HG02885 (cell line): ENCODE measurements at regions not wholly inside any gene's neighbourhood (a gene's known extent, or its start where the extent isn't known, plus 50 kb on each side); places are given as distances from the start of the nearest gene placed in this dataset.
"Not testable (repeated sequence)": the region's sequence is repeated elsewhere in the genome, so short reads cannot be mapped to it uniquely, and the experiment has no call there.

Experiments
- ATAC-seq: cut with Tn5 transposase; IDR thresholded peaks from one replicate; pipeline ENCODE4 v1.9.1; 2021; ENCODE audit warnings: mild to moderate bottlenecking; ENCODE audit not compliant: unreplicated experiment, poor library complexity

- ATAC-seq: no peak
Observed at GRCh38 chr16:59634004-59634579, 900.0 kb upstream of the GOT2 start.

- no peak for ATAC-seq
Observed at GRCh38 chr16:59632276-59632855, 898.2 kb upstream of the GOT2 start.

- ATAC-seq: not testable (repeated sequence)
Observed at GRCh38 chr16:59624381-59624780, 890.3 kb upstream of the GOT2 start.

- no peak for ATAC-seq
Observed at GRCh38 chr16:59614466-59615240, 880.5 kb upstream of the GOT2 start.

- ATAC-seq: not testable (repeated sequence)
Observed at GRCh38 chr16:59612910-59613620, 878.9 kb upstream of the GOT2 start.

- no peak for ATAC-seq
Observed at GRCh38 chr16:59612094-59612493, 878.0 kb upstream of the GOT2 start.

- ATAC-seq: no peak
Observed at GRCh38 chr16:59611556-59611955, 877.4 kb upstream of the GOT2 start.

GRCh38 chr16:59605706-59606105 is 871.6 kb upstream of the GOT2 start:
- ATAC-seq: no peak

- no peak for ATAC-seq
Observed at GRCh38 chr16:59604354-59604753, 870.2 kb upstream of the GOT2 start.

- no peak for ATAC-seq
Observed at GRCh38 chr16:59601452-59601851, 867.3 kb upstream of the GOT2 start.

GRCh38 chr16:59597269-59597668 is 863.2 kb upstream of the GOT2 start:
- ATAC-seq: no peak

- ATAC-seq: no peak
Observed at GRCh38 chr16:59596693-59597092, 862.6 kb upstream of the GOT2 start.

- ATAC-seq: no peak
Observed at GRCh38 chr16:59593194-59593661, 859.1 kb upstream of the GOT2 start.

GRCh38 chr16:59591480-59591879 is 857.4 kb upstream of the GOT2 start:
- ATAC-seq: no peak

GRCh38 chr16:59590845-59591244 is 856.7 kb upstream of the GOT2 start:
- no peak for ATAC-seq

GRCh38 chr16:59586331-59586730 is 852.2 kb upstream of the GOT2 start:
- no peak for ATAC-seq

GRCh38 chr16:59574296-59574695 is 840.2 kb upstream of the GOT2 start:
- no peak for ATAC-seq

GRCh38 chr16:59573528-59574271 is 839.6 kb upstream of the GOT2 start:
- no peak for ATAC-seq

- ATAC-seq: no peak
Observed at GRCh38 chr16:59567496-59567895, 833.4 kb upstream of the GOT2 start.

- ATAC-seq: no peak
Observed at GRCh38 chr16:59566446-59566845, 832.3 kb upstream of the GOT2 start.
